ENCODE measurements at regions not wholly inside any gene's neighbourhood (a gene's known extent, or its start where the extent isn't known, plus 50 kb on each side); places are given as distances from the start of the nearest gene placed in this dataset.

- TF ChIP-seq CTCF (IDR thresholded peaks at IDR 0.05), result no peak
- TF ChIP-seq POLR2A (IDR thresholded peaks at IDR 0.05), result no peak
These were observed 85.2 kb upstream of the CNR1 start for GRCh38 chr6:88251301-88251700.
